HS-5 (cell line): ENCODE measurements at regions not wholly inside any gene's neighbourhood (a gene's known extent, or its start where the extent isn't known, plus 50 kb on each side); places are given as distances from the start of the nearest gene placed in this dataset.

Source experiments
- DNase-seq: peaks from one replicate; pipeline ENCODE4 v3.0.0-alpha.2; 2012; ENCODE audit warnings: low read depth

- no peak for DNase-seq
Measured at GRCh38 chr20:20933142-20933958, 172.8 kb downstream of the LINC00237 start.

GRCh38 chr20:20932156-20932555 lies 174.0 kb downstream of the LINC00237 start:
- DNase-seq, result no peak

- DNase-seq, result no peak
Measured at GRCh38 chr20:20931632-20932031, 174.5 kb downstream of the LINC00237 start.

GRCh38 chr20:20931024-20931423 lies 175.1 kb downstream of the LINC00237 start:
- DNase-seq, result no peak

GRCh38 chr20:20930500-20930899 lies 175.7 kb downstream of the LINC00237 start:
- DNase-seq, result no peak

DNA sequence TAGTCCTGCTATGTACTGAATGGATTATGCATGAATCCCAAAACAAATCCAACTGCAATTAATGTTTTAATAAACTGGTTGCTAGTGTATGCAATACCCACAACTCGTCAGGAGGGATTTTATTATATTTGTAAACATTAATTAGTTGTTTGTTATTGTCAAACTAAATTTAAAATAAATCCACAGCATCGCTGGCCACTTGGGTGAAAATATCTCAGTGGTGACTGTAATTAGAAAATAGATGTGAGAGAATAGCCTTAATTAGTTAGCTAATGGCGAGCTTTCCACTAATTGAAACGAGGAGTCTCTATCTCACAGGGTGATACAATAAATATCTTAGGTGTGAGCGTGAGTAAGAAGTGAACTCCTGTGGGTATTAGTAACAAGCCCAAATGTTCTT lies 176.8 kb downstream of the LINC00237 start:
- DNase-seq, result no peak

DNA sequence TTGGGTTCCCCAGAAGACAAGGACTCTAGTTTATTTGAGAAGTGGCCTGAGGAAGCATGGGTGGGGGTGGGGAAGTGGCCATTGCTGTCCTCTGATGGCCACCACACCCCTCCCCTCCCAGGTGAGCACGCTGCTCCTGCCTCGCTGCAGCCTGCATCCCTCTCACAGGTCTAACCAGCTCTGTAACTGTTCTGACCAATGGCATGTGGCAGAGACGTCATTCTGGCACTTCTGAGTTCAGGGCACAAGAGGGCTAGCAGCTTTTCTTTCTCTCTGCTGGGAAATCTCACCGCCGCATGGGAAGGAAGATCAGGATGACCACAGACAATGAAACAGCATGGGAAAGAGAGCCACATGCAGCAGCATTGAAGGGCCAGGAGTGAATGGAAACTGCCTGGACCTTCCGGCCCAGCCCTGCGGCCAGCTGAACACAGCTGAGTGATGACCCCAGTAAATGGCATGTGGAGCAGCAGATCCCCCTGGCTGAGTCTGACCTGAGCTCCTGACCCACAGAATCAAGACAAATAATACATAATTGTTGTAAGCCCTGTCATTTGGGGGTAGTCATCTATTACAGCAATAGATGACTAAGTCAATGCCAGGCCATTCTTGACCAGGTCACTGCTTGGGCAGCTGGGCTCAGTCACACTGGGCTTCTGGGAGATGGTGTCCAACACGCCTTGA lies 179.8 kb downstream of the LINC00237 start:
- DNase-seq, result no peak

DNA sequence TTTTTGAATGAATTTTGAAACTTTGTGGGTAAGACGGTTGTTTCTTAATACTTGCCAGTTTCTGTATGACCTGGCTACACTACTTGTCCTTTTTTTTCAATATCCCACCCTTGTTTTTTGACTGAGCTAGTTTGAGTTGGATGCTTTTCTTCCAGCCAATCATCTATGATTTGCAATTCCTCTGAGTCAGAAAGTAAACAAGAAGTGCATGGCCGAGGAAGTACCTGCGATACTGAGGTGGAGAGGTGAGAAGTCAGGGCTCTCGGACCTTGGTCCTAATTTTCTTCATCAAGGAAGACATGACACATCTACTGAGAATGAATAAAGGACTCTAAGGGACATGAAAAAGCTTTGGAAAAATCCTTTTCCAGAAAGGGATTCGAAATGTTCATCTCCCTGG lies 185.7 kb downstream of the LINC00237 start:
- no peak for DNase-seq

GRCh38 chr20:20915844-20916243 lies 190.3 kb downstream of the LINC00237 start:
- DNase-seq, result no peak

DNA sequence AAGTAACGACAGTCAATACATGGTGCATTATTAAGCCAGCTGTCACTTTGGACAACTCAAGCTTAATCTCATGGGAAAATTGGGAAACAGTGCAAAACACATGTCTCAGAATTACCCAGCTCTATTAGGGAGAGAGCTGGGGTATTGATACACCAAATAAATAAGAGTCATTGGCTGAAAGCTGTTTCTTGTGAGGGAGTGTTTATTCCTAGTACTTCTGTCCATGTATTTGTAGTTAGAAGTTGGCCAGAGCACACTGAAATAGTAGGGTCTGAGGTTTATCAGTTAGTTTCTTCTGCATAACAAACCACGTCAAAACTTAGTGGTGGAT lies 192.0 kb upstream of the RALGAPA2 start:
- no peak for DNase-seq

GRCh38 chr20:20903773-20904500 lies 191.5 kb upstream of the RALGAPA2 start:
- DNase-seq, result no peak

DNA sequence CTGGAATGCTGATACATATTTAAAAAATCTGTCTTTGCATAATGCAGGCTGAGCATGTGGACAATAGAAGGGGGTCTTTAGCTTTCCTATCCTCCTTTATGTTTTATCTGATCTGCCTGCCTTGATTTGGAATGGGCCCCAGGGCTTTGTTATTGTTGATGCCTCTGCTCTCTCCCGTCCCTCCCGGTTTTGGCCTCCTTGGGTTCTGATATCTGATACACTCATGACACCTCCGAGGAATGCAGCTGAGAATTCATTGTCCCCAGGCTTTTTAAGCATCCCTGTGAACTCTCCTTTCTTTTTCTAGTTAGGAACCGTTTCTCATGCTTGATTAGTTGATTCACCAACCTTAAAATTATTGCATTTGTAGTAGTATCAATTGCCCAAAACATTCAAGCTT lies 185.5 kb upstream of the RALGAPA2 start:
- no peak for DNase-seq

DNA sequence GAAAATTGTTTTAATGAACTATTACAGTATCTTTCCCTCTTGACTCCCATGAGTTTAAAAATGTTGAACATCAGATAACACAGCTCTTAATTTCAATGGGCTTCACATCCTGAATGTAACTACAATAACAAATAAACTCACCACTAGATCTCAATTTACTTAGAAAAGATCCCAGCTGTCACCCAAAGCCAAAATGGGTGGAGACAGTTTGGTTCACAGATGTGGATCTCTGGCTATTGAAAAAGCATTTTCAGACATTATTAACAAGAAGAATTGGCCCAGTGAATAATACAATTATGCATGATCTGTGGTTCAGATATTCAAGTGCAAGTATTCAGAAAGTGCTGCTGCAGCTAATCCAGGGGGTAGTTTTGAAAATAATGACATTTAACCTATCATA lies 184.7 kb upstream of the RALGAPA2 start:
- DNase-seq, result no peak

DNA sequence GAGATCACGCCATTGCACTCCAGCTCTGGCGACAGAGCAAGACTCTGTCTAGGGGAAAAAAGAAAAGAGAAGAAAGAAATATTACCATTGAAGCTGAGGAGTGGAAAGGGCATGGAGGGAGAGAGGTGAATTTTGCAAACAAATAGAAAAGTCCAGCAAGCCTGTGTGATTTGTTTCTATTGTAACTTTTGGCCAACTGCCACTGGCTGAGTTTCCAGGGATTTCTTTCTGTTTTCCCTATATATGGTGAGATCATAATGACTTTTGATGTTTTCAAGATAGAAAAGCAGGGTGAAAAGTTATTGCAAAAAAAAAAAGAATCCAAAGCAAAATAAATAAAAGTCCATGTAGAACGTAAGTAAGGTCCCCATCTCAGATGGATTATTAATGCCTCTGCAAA lies 184.2 kb upstream of the RALGAPA2 start:
- no peak for DNase-seq

DNA sequence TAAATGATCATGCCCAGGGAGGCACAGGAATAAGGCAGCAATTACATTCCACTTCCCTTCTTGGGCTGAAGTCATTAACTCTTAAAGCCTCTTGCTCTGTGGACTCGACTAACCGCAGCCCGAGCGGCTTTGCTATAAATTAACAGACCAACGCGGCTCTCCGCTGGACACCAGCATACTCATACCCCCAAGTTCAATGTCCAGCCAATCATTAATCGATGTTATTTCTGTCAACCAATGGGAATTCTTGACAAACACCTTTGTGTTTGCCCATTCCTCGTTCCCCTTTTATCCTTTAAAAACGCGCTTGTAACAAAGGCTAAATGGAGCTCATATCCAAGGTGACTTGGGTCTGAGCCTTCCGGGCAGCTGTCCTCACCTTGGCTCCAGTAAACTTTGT lies 183.1 kb upstream of the RALGAPA2 start:
- no peak for DNase-seq

DNA sequence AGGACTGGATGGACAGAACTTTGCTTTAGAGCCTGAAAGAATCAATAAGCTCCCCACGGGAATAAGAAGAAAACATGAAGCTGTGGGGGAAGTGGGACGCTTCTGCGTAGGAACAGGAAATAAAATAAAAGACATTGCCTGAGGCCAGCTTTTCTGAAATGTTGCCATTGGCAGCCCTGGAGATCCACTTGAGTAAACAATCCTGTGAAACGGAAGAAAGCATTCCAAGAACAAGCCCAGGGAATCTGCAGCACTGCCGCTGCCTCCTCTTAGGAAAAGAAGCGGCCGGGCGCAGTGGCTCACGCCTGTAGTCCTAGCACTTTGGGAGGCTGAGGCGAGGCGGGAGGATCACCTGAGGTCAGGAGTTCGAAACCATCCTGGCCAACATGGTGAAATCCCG lies 182.3 kb upstream of the RALGAPA2 start:
- no peak for DNase-seq

DNA sequence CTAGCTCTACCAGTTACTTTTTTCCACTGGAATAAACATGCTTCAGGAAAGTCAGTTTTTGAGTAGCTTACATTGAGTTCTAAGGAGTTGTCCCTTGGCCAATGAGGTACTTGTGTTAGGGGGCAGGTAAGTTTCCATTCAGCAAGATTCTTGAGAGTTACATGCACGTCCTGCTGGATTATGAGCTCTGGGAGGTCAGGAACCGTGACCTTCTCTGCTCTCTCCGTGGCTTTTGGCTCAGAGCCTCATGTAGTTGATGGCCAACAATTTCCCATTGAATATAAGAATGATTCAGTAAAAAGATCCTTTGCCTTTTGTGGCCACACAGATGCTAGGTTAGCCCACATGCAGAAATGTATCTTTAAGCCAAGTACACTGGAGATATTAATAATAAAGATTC lies 181.8 kb upstream of the RALGAPA2 start:
- DNase-seq, result no peak

DNA sequence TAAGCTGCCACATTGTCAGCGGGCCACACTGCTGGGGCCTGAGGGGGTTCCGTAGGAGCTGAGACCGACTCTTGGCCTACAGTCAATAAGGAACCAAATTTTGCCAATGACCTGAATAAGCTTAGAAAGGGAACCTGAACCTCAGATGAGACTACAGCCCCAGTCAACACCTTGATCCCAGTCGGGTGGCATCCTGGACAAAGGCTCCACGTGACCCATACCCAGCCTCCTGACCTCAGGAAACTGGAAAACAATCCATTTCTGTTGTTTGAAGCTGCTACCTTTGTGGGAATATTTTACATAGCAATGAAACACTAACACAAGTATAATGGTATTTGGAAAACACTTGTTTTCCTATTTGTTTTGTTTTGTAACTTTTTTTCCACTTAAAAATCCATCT lies 179.9 kb upstream of the RALGAPA2 start:
- DNase-seq, result no peak

GRCh38 chr20:20890751-20891150 lies 178.3 kb upstream of the RALGAPA2 start:
- no peak for DNase-seq

- no peak for DNase-seq
Measured at GRCh38 chr20:20888936-20889335, 176.5 kb upstream of the RALGAPA2 start.

- no peak for DNase-seq
Measured at GRCh38 chr20:20888266-20888656, 175.8 kb upstream of the RALGAPA2 start.

DNA sequence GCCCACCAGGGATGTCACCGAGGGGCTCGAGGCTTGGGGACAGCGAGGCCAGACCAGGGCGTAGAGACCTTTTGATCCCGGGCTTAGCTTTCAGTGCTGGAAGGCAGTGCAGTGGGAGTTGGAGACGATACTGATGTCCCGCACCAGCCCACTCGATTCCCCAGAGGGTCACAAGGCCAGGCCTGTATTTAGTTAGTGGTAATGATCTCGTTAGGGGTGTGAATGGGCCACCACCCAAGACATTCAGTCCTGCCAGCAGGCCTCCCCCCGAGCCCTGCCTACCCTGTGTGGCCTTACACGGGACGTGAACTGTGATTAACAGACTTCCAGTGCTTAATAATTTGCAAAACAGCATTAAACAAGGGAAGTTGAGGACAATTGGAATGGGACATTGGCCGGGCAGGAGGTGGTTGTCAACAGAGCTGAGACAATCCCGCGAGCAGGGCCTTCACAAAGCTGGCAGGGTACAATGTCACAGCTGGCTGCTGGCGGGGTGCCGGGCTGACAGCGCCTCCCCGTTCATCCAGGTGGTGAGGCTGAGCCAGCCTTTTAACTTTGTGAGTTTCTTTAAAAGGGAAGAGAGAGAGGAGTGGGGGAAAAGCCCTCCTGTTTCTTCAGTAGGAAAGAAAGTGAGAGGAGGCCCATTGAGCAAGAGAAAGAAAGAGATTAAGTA lies 175.3 kb upstream of the RALGAPA2 start:
- DNase-seq, result no peak

DNA sequence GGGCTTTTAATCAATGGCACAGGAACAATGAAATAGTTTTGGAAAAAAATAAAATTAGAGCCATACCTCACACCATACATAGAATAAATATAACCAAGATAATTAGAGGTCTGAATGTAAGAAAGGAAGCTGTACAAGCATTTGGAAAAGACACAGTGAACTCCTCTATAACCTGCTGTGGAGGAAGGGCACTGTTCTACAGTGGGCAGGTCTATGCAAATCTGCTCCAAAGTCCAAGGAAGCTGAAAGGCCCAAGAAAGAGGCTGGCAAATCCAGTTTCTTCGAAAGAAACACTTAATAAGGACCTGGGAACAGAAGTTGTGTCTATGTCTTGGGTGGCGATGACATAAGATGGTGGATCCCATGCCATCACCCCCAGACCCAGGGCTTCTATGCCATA lies 169.4 kb upstream of the RALGAPA2 start:
- DNase-seq, result no peak
